ENCODE measurements at regions not wholly inside any gene's neighbourhood (a gene's known extent, or its start where the extent isn't known, plus 50 kb on each side); places are given as distances from the start of the nearest gene placed in this dataset.

GRCh38 chr13:31913459-31913858 is 118.1 kb upstream of the FRY start:
- DNase-seq (ENCODE audit: low spot score) (no peak), ATAC-seq (ENCODE audit: low FRiP score) (no peak)
- no peak for TF ChIP-seq CTCF (IDR thresholded peaks at IDR 0.05)

GRCh38 chr13:31914843-31915242 is 116.7 kb upstream of the FRY start:
- no peak for TF ChIP-seq CTCF (IDR thresholded peaks at IDR 0.05)
- ATAC-seq (ENCODE audit: low FRiP score) (no peak), DNase-seq (ENCODE audit: low spot score) (no peak)

- TF ChIP-seq CTCF (IDR thresholded peaks at IDR 0.05), result no peak
Observed at GRCh38 chr13:31918707-31919106, 112.9 kb upstream of the FRY start.

GRCh38 chr13:31919241-31919640 is 112.3 kb upstream of the FRY start:
- TF ChIP-seq CTCF (IDR thresholded peaks at IDR 0.05), result no peak
- DNase-seq (ENCODE audit: low spot score), result no peak
- ATAC-seq (ENCODE audit: low FRiP score), result no peak

More at GRCh38 chr13:31918707-31919106, 112.9 kb upstream of the FRY start:
- DNase-seq (ENCODE audit: low spot score), result no peak
- ATAC-seq (ENCODE audit: low FRiP score), result no peak

- DNase-seq (ENCODE audit: low spot score) (no peak), ATAC-seq (ENCODE audit: low FRiP score) (no peak)
- no peak for TF ChIP-seq CTCF (IDR thresholded peaks at IDR 0.05)
Observed at GRCh38 chr13:31919971-31920726, 111.4 kb upstream of the FRY start.

GRCh38 chr13:31920727-31921100 is 110.9 kb upstream of the FRY start:
- TF ChIP-seq CTCF (IDR thresholded peaks at IDR 0.05), result no peak
- DNase-seq (ENCODE audit: low spot score) (no peak), ATAC-seq (ENCODE audit: low FRiP score) (no peak)

GRCh38 chr13:31922724-31923123 is 108.8 kb upstream of the FRY start:
- DNase-seq (ENCODE audit: low spot score) (no peak), ATAC-seq (ENCODE audit: low FRiP score) (no peak)
- TF ChIP-seq CTCF (IDR thresholded peaks at IDR 0.05), result no peak

All from omental fat pad (tissue), 3 donors.